HG02852 (cell line): ENCODE measurements at regions not wholly inside any gene's neighbourhood (a gene's known extent, or its start where the extent isn't known, plus 50 kb on each side); places are given as distances from the start of the nearest gene placed in this dataset.
"Not testable (repeated sequence)": the region's sequence is repeated elsewhere in the genome, so short reads cannot be mapped to it uniquely, and the experiment has no call there.

Source experiments
- ATAC-seq: cut with Tn5 transposase; IDR thresholded peaks from one replicate; pipeline ENCODE4 v1.9.1; 2021; ENCODE audit warnings: mild to moderate bottlenecking, moderate library complexity; ENCODE audit not compliant: unreplicated experiment

GRCh38 chr16:76716251-76716650 is 439.1 kb downstream of the CNTNAP4 start:
- not testable (repeated sequence) for ATAC-seq

DNA sequence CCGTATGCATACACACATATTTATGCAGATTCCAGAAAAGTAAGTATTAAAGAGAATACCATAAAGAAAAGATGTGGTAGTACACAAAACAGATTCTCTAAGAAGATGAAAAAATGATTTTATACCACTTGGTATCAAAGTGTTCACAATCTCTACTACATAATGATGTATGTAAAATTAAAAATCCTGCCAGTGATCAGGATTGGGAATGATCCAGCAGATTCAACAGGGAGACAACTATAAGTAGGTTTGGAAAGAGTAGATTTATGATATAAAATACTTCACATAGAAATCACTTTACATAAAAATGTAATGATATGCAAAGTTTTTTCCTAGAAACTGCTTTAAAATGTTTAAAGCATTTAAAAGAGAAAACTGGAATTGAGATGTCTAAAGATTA is 447.0 kb downstream of the CNTNAP4 start:
- ATAC-seq = no peak

DNA sequence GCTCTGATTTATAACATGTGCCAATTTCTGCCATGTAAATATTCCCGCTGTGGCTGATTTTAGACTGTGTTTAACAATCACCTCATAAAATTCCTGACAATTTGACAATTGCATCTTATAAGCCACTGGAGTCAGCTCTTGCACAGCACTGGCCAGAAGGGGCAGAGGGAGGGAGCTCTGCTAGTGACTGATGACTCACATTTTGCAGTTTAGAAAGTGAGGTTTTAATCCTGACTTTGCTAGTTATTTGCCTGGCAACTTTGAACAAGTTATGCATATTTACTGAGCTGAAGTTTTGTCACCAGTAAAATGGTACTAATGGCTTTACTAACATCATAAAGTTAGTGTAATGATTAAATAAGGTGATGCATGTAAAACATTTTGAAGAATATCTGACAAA is 452.3 kb downstream of the CNTNAP4 start:
- ATAC-seq = no peak

DNA sequence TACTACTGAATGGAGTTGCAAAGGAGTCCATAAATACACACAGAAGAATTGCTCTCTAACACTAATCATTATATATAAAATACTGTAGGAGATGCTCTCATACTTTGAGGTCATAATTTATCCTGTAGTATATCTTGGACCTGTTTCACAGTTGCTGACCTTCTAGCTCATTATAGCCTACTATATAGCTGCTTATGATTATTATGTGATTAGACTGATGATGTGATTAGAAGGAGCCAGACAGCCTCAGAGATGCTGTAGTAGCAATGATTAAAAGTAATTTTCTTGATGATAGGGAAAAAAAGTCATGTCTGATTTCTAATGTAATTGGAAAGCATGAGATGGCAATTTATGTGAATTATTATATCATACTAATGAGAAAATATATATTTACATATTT is 455.7 kb downstream of the CNTNAP4 start:
- no peak for ATAC-seq

DNA sequence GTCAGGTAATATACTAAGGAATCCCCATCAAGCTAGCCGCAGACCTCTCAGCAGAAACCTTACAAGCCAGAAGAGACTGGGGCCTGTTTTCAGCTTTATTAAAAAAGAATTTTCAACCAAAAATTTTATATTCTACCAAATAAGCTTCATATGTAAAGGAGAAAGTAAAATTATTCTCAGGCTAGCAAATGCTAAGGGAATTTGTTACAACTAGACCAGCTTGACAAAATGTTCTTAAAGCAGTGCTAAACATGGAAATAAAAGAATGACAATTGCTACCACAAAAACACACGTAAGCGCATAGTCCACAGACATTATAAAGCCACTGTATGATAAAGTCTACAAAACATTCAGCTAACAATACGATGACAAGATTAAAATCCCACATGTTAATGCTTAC is 449.4 kb upstream of the MON1B start:
- ATAC-seq = no peak

GRCh38 chr16:76748461-76749348 is 442.3 kb upstream of the MON1B start:
- ATAC-seq = no peak

GRCh38 chr16:76749780-76750375 is 441.1 kb upstream of the MON1B start:
- ATAC-seq = no peak

GRCh38 chr16:76755496-76755895 is 435.5 kb upstream of the MON1B start:
- no peak for ATAC-seq

DNA sequence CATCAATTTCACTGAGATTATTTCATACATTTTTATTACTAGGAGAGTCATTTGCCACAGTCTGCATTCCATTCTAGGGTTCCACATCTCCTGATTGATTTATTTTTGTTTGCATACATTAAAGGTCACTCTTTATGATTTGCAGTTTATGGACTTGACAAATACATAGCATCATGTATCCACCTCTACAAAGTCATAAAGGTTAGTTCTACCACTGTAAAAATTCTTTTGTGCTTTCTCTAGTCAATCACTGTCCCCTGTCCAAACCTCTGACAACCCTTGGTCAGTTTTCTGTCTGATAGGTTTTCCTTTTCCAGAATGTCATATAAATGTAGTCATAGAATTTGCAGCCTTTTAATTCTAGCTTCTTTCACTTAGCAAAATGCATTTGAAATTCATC is 434.6 kb upstream of the MON1B start:
- ATAC-seq = no peak

DNA sequence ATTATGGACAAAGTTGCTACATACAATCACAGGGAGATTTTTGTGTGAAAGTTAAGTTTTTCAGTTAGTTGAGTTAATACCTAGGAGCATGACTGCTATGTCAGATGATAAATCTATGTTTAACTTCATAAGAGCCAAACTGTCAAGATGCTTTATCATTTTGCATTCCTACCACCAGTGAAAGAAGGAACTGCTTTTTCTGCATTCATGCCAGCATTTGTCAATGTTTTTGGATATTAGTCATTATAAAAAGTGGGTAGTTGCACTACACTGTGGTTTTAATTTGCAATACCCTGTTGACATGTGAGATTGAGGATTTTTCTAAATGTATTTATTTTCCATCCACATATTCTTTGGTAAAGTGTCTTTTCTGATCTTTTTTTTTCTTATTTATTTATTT is 434.0 kb upstream of the MON1B start:
- ATAC-seq = no peak

GRCh38 chr16:76766538-76766937 is 424.5 kb upstream of the MON1B start:
- no peak for ATAC-seq

- ATAC-seq = no peak
Observed at GRCh38 chr16:76768316-76768715, 422.7 kb upstream of the MON1B start.

DNA sequence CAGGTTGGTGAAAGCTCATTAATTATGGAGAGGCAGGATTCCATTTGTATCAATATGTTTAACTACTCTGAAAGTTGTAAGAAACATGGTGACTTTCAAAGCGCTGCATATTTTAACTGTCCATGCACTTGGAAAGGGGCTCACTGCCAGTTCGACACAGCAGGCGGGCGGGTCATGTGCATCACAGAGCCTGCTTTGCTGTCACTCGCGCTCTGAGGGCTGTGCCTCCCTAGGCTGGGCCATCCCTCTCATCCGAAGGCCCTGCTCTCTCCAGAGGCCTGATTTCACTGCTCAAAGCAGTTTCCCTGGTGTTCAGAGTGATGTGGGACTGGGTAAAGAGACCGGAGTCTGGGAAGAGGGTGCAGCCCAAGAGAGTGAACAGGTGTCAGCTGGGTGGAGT is 422.0 kb upstream of the MON1B start:
- no peak for ATAC-seq

GRCh38 chr16:76771216-76771615 is 419.8 kb upstream of the MON1B start:
- no peak for ATAC-seq

- no peak for ATAC-seq
Observed at GRCh38 chr16:76777721-76778465, 413.1 kb upstream of the MON1B start.

DNA sequence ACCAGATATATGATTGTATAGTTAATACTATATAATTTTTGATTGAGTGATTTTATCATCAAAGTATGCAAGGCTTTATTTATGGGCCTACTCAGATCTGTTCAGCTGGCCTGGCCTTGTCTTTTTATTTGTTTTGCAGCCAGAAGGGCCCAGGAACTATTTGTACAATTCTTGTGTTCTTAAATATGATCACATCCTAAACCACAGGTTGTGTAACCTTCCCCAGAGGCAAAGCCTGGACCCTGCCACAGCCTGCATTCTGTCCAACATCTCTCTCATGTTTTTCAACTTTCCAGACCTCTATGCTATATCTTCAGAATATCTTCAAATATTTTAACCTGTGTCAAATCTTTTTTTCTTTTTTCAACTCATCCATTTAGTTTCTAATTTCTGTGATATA is 410.4 kb upstream of the MON1B start:
- no peak for ATAC-seq

DNA sequence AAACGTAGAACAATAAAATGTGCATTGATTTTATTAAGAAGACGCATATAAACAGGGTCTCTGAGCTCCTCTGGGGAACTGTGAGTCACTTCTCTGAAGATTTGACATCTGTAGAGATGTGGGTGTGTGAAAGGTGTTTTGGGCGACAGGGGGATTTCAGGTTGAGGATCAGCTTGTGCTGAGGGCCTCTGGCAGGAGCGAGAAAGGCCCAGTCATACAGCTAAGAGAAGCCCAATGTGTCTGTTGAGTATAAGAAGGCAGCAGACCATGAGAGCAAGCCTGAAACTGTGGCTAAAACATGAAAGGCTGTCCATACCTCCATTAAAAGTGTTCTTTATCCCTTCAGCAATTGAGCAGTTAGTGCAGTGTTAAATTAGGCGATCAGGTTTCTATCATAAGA is 406.5 kb upstream of the MON1B start:
- ATAC-seq = peak; percentile 78

DNA sequence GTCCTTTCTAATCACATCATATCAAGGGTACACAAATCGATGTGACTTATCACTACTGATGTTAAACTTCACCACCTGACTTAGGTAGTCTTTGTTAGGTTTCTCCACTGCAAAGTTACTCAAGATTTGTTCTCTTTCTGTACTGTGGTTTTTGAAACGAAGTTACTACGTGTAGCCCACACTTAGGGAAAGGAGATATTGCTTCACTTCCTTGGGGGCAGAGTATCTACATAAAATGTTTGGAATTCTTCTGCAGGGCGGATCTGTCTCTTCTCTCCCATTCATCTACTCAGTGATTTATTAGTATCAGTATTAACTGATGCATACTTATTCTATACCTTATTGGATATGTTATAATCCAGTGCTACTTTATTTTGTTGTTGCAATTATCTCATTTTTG is 403.6 kb upstream of the MON1B start:
- no peak for ATAC-seq

DNA sequence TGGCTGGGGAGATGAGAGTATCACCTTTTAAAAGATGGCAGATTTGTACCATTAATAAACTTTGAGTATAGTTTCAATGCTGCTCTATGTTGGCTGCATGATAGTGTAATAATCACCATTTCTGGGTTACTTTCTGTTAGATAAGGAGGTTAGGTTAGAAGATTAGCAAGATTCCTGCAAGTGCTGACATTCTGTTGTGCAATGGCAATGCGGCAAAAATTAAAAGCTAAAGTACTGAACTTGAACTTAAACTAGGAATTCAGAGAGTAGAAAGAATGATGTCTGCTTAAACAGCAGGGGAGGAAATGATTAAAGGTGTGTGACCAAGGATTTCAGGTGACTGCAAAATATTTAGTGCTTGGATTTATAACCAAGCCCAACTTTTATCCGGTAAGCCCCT is 399.8 kb upstream of the MON1B start:
- ATAC-seq = no peak

DNA sequence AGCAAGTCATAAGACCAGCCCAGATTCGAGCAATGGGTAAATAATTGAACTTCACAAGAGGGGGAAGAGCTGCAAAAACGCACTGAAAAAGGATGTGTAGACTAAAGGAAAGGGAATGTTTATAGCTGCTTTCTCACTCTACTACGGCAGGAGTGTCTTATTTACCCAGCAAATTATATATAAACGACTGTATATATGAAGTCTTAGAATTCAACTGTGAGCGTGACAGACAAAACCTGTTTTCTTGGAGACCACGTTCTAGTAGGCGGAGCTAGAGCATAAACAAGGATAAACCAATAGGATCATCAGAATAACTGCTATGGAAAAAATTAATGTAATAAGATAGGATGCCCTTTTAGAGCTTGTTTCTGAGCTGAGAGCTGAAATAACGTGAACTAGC is 394.6 kb upstream of the MON1B start:
- ATAC-seq = no peak

DNA sequence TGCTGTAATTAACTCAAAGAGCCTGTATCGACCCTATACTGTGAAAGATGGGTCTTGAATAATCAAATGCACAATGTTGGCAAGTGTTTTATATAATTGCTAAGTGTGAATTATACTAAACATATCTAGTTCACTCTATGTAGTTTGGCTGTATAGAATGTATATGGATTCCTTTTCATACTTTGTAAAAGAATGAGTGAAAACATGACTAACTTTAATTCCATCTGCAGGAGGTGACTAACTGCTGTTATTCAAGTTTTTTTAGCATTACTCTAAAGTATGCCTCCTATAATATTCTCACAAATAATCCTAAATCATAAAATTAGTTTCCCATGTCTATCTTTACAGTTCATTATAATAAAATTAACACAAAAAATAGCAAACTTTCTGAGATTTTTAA is 394.0 kb upstream of the MON1B start:
- ATAC-seq = no peak

- no peak for ATAC-seq
Observed at GRCh38 chr16:76797457-76797856, 393.5 kb upstream of the MON1B start.
